ENCODE measurements at regions not wholly inside any gene's neighbourhood (a gene's known extent, or its start where the extent isn't known, plus 50 kb on each side); places are given as distances from the start of the nearest gene placed in this dataset.

DNA sequence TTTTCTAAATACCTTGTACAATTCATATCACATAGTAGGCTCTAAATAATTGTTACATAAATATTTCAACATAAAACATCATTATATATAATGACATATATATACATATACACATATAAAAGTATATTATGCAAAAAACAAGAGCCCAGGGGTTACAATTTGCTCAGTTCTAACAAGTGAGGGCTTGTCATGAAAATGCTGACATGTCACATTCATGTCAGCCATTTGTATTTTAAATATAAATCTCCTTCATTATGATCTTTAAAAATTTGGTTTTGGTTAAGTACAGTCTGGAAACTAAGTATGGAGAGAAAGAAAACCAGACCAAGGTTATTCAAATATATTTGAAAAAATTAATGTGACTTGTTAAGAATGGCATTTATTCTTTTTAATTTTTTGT is 2745.4 kb downstream of the PCDH7 start:
- TF ChIP-seq TP53 (CRISPR knock-in tag; IDR thresholded peaks at IDR 0.05) = no peak
- TF ChIP-seq, protein P1, sequence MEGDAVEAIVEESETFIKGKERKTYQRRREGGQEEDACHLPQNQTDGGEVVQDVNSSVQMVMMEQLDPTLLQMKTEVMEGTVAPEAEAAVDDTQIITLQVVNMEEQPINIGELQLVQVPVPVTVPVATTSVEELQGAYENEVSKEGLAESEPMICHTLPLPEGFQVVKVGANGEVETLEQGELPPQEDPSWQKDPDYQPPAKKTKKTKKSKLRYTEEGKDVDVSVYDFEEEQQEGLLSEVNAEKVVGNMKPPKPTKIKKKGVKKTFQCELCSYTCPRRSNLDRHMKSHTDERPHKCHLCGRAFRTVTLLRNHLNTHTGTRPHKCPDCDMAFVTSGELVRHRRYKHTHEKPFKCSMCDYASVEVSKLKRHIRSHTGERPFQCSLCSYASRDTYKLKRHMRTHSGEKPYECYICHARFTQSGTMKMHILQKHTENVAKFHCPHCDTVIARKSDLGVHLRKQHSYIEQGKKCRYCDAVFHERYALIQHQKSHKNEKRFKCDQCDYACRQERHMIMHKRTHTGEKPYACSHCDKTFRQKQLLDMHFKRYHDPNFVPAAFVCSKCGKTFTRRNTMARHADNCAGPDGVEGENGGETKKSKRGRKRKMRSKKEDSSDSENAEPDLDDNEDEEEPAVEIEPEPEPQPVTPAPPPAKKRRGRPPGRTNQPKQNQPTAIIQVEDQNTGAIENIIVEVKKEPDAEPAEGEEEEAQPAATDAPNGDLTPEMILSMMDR (IDR thresholded peaks at IDR 0.05) = no peak
